Embryonic facial prominence (tissue), 1 donor: ENCODE measurements at regions not wholly inside any gene's neighbourhood (a gene's known extent, or its start where the extent isn't known, plus 50 kb on each side); places are given as distances from the start of the nearest gene placed in this dataset.

Source experiments
- DNase-seq: peaks from one replicate; pipeline ENCODE4 v3.0.0-alpha.2; 2016; ENCODE audit errors: extremely low spot score

DNA sequence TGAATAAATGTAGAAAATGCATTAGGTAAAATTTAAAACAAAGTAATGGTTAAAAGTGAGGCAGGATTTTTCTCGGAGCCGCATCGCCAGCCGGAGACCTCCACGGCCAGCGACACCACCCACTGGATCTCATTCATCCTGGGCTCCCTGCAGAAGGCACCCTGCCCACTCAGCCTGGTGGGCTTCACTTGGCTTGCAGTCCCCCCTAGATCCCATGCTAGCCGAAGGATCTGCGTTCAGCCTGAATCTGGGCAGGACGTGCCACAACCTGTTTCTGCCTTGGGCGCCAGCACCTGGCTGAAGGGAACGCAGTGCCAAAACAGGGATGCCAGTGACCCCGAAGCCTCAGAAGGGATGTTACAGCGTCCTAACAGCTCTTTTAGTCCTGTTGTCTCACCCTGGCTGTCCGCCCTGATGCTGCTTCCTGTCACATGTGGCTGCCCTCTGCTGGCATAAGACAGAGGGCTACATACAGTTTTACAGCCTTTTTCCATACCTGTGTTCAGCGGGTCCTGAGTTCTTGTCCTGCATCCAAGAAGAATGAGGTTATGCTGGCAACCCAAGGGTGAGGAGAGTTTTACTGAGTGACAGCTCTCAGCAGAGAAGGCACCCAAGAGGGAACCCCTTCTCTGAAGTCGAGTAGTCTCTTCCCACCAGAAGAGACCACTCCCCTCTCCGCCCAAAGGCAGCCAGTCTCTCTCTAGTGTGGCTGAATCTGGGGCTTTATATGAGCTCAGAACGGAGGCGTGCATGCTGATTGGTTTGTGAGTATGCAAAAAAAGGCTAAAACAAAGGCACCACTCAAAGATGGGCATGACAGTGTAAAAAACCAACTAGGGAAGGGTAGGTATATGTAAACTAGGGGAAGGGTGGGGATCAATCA lies 173.1 kb upstream of the GYPC start:
- DNase-seq, result no peak

DNA sequence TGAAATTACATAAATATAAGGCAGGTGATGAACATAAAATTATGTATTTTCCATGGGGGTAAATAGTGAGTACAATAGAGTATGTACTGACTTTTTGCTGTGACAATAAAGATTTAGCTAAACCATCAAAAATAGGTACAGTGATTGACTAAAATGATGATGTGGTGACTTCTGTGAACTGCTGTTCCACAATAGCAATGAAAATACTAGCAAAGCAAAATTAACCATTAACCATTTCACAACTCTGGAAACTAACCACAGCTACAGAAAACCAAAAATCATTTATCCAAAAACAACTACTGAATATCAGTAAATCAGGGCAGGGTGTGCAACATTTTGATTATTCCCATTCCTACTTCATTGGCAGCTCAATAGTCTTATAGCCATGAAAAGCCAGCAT lies 161.4 kb upstream of the GYPC start:
- no peak for DNase-seq

DNA sequence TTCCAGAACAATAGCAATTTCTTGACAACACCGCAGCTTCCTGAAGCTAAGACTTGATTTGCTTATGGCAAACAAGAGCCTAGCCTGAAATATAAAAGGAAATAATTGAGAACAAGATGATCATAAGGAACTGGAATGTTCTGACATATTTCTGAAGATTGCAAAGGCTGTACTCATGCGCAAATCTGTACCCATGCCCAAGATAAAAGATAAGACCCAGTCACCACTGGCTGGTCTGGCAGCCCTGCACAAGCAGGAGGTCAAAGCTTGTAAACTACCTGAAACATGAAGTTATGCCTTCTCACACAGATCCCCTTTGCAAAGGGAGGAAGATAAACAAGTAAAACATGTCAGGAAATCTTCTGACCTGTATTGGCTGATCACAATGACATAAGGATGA lies 160.8 kb upstream of the GYPC start:
- DNase-seq, result no peak

DNA sequence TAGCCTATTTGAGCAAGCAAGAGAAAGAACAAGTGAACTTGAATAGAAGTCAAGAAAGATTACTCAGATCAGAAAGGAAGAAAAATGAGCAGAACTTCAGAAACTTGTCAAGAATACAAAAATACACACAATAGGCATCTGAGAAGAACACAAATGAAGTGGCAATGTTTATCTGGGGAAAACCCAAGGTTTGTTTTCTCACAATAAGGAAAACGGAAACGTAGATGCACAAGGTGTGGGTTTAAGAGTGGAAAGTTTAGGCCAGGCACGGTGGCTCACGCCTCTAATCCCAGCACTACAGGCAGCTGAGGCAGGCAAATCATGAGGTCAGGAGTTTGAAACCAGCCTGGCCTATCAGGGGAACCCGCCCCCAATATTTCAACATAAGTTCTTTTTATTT lies 159.5 kb upstream of the GYPC start:
- no peak for DNase-seq

DNA sequence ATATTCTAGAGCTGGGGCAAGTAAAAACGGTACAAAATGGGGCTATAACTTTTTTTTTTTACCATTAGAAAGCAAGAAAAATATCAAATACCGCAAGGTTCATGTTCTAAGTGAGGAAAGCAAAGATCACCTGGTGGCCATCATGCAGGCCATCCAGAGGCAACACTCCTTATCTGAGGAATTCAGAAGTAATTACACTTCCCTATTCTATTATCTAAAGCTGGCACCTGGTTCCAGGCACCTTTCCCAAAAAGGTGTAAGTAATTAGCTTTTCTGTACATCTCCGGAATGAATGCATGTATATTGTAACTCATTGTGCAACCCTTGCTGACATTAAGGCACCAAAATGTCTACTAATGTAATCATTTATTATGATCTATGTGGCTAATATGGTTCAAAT lies 152.5 kb upstream of the GYPC start:
- no peak for DNase-seq

DNA sequence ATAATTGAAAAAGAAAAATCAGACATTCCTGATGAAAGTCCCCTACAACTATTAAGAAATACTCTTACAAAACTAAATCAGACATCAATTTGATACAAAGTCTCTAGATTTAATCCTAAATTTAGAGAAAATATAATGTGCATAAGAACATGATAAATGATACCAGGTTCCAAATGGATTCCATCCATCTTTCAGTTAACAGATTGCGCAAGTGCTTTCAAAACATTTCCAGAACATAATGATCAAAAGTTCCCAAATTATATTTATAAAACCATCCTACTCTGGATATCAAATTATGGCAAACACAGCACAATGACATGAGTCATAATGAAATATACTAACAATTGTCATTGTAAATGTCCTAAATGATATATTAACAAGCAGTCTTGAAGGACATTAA lies 151.0 kb upstream of the GYPC start:
- no peak for DNase-seq

DNA sequence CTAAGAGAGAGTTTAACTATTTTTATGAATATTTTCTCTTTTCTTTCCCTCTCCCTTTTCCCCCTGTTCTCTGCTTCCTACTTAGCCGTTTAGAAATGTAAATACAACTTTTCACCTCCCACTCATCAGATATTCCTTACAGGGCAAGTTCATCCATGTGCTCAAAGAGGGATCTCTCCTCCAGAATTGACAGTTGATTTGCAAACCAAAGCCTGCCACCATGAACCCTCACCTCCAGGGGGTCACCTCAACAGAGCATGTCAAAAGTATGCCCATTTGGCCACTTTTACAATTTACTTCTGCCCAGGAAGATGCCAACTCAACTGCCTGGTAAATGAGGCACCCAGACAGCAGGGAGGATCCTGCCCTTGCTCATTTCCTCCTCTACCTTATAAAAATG lies 149.2 kb upstream of the GYPC start:
- DNase-seq, result no peak

DNA sequence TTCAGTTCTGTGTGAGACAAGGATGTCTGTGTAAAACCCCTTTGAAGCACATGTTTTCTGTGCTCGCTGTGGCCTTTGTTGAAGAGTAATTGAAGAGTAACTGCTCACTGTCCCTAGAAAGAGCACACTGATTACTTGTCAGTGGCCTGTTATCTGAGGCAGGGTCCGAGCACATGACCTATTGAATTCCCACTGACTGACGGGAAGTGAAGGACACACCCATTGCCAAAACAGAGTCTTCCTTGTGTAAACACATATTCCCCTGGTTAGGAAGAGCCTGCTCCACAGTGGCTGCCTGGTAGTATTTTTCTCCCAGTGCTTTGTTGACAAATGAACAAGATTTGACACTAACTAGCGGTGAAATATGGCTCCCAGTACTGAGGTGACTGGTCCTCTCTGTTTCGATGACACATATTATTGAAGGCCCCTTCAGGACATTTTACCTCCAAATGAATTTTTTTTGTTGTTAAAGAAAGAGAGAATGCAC lies 148.5 kb upstream of the GYPC start:
- DNase-seq, result no peak

DNA sequence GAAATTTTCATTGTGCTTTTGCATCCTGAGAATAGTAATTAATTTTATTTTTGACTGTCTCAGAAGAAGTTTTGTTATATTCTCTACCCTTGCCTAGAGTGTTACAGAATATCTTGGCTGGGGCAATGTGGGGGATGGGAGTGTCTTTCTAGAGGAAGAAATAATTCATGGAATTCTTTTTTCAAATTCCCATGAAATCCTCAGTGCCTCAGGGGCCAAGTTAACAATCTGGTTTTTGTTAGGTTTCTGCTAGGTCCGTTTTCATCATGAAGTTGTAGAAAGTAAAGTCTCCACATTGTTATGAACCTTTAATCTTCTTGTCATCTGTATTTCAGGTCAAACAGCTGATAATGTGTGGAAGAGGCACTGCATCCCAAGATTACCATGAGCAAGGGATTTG lies 145.6 kb upstream of the GYPC start:
- no peak for DNase-seq

DNA sequence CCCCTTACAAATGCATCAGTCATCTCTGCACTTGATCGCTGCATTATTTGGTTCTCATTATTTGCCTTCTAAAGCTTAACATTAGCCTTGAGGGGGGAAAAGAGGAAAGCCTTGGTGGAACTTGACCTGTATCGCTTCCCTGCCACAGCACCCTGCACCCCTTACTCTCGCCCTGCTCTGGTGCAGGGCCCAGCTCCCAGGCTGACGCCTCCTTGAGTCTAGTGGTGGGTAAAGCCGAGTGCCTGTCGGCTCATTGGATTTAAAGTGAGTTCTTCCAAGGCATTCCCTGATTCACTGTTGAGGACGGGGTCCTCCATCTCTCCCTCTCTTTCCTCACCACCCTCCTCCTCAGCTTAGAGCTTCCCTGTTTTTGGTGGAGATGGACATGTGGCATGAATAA lies 145.0 kb upstream of the GYPC start:
- DNase-seq, result no peak

DNA sequence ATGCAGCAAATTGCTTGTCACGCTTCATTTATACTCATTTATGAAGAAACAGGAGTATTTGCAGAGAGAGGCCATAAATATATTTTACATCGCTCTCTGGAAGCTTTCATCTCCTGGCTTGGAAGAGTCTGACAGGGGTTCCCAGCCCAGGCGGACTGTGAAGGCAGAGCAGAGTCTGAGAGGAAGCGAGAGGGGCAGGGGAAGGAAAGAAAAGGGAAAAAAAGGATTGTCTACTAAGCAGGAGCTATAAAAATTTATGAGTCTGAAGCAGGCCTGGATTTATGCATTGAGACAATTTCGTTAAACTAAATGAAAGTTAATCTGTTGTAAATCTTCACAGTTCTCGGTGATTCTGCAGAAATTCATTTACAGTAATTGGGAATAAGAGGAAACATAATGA lies 143.9 kb upstream of the GYPC start:
- no peak for DNase-seq

DNA sequence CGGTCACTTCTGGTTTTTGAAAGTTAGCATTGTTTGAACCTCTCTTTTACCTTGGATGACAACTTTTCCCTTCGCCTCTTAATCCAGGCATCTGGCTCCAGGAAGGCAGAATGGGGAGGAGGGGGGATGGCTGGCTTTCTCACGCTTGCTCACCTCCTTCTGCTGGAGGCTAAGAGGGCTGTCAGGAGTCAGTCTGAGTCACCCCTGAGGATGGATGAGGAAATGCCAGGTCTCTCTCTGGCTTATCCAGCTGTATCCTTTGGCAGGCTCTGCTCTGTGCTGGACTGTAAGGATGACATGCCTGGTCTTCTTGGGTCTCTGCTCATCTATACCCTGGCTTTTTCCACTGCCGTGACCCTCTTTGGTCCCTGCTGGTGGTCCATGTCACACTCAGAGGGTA lies 142.9 kb upstream of the GYPC start:
- DNase-seq, result no peak

DNA sequence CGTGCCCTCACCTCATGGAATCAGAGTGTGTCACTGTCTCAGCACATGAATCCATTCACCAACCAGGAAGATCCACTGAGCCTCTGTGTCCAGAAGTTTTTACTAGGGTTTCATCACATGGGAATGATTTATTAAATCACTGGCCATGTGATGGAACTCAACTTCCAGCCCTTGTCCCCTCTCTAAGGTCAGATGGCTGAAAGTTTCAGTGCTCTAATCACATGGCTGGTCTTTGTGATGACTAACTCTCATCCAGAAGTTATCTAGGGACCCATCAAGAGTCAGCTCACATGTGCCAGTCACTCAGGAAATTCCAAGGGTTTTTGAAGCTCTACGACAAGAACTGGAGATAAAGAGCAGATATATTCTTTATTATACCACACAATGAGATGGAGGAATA lies 140.5 kb upstream of the GYPC start:
- no peak for DNase-seq

DNA sequence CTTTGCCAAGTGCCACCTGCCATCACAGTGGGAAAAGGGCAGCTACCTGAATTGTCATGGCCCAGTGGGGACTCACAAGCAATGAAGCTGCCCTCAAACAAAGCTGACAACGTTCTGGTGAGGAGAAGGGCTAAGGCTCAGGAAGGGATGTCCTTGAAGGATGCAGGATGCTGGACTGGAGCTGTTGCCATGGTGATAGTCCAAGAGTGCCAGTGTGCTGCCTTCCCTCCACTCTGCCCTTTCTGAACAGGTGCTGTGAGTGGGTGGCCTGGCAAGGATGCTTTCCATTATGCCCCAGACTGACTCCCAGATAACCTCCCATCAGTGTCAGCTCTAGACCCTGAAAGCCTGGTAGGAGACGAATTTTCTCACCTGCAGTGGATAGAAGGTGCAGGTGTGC lies 137.8 kb upstream of the GYPC start:
- DNase-seq, result no peak

DNA sequence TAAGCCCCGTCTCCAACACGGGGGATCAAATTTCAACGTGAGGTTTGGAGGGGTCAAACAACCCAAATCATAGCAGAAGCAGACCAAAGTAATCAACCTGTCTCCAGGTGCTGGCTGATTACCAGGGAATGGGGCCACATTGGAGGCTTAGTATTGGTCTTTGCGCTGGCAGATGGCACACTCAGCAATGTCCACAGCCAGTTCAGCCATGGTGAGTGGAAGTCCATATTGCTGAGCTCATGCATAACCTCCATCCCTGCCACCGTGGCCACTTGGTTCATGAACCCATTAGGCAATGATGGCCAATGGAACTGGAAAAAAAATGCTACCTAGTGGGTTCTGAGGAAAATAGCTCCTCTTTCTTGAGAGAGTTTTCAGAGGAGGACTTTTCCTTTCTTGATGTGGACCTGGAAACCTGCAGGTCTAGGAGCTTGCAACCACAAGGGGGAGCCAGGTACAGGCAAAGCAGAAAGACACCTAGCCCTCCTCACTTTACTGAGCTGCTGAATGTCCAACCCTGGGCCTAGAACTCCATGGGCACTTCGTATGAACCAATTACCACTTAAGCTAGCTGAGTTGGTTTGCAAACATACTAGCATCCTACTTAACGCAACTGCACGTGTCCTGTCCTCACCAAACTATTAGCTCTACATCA lies 128.0 kb upstream of the GYPC start:
- no peak for DNase-seq

DNA sequence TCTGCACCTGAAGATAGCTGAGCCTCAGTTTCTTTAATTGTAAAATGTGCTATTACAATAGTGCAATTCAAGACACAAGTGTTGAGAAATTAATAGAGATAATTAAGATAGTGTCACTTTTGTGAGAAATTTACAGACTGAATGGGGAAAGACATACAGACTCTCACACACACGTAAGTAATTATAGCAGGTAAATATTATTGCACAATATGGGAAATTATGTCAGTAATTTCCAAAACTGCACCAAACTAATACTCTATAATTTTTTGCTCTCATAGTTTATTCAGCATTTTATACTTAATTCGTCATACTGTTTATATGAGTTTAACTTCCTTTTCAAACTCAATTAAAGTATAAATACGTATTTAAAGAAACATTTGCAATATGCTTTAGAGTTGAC lies 124.9 kb upstream of the GYPC start:
- no peak for DNase-seq

DNA sequence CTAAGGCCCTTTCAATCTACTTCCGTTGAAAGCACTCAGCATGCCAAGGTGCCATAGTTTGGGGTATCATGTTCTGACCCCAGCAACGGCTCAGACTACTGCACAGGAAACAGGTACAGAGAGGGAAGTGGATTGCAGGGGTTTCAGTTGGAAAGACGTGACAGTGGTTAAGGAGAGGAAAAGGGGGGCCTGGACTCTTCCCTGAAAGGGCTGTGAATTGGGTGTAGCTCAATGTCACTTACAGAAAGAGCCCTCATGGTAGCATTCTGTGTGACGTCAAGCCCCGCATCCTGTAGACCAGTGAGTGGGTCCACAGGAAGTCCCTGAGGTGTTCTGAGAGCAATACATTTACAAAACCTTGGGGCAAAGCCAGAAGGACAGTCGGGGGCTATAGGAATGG lies 121.5 kb upstream of the GYPC start:
- no peak for DNase-seq

DNA sequence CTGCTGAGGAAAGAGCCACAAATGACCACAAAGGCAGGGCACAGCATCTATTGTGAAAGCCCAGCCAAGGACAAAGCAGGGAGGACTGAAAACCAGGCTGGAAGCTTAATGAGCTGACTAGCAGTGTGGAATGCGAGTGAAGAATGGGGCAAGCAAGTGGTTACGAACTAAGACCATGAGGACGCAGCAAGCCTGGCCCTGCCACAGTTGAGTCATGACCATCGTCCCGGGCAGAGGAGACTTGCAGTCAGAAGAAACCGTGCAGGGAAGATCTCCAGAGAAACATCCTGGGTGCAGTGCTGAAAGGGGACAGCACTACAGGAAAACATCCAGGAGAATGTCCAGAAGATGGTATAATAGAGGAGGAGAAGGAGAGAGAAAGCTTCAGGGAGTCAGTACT lies 120.5 kb upstream of the GYPC start:
- no peak for DNase-seq

DNA sequence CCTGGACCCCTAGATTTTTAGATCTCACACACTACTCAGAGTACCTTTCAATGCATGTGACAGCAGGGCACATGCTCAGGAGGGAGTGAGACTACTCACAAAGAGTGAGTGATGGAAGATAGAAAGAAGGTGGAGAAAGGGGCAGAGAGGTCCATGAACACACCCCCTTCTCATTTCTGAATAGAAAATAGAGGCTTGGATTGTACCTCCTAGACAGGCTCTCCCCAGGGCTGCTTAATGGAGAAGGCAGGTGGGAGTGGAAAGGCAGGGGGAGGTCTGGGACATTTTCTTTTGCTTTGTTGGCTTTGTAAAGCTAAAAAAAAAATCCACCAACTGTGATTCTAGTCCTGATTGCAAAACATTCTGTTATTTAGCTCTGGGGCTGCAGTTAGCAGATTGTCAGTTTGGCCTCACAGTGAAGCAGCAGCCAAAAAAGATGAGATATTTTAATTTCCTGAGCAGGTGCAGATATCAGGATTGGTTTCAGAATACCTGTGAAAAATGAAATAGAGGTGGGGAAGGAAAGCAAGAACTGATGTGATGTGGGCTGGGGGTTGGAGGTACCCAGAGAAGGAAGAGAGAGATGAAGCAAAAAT lies 119.3 kb upstream of the GYPC start:
- DNase-seq, result no peak

DNA sequence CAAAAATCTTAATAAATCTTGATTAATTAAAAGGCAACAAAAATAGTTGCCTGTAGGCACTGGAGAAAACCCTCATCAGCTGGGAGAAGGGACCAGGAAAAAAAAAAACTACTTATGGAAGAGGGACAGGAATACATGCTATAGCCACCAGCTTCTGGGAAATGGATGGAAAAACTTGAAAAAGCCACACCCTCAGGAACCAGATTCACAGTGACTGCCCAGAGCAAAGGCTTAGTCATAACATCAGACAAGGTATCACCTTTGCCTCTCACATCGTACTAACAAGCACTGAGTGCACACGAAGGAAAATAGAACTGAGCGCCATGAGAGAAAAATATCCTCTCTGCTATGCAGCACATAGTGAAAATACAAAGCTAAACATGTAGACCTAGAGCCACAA lies 116.9 kb upstream of the GYPC start:
- no peak for DNase-seq

DNA sequence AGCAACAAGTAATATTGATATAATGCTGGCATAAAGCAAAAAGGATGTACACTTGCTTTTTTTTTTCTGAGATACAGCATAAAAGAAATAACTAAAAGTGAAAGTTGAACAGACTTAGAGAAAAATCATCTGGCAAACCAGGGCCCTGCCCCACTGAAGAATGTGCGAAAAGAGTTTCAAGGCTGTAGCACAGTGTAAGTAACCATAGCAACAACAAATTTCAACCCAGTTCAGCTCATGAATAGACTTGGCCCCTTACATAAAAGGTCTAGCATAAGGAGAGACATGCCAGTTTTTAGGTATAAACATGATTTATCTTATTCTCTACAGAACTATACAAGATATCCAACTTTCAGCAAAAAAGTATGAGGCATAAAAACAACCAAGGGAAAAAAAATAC lies 113.7 kb upstream of the GYPC start:
- DNase-seq, result no peak

DNA sequence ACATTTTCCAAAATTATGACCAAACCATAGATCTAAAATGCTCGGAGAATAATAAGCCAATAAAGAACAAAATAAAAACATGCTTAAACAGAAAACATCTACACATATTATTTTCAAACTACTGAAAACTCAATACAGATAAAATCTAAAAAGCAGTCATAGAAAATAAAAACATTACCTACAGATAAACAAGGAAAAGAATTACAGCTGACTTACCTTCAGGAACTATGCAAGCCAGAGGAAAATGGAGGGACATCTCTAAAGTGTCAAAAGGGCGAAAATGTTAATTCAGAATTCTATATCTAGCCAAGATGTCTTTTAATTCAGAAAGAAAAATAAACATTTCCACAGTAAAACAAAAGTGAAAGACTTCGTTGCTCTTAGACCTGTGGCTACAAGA lies 112.9 kb upstream of the GYPC start:
- DNase-seq, result no peak

DNA sequence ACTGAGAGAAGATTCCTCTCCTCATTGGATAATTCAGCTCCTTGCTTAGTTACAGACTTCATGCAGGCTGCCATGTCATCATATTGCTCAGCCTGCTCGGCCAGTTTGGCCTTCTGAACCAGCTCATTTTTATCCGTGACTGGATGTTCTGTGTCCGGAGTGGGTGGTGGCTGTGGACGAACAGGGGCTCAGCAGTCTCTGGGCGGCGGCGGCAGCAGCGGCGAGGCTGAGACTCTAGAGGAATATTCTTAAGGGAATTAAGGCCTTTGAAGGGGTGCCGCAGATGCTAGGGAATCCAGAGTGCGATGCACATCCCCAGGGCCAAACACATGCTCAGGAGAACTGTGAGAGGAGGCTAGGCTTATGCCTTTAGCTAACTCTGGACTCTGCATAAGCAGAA lies 97.9 kb upstream of the GYPC start:
- DNase-seq, result no peak
